NCI-H1048 (cell line): ENCODE measurements at regions not wholly inside any gene's neighbourhood (a gene's known extent, or its start where the extent isn't known, plus 50 kb on each side); places are given as distances from the start of the nearest gene placed in this dataset.
"Not testable (repeated sequence)": the region's sequence is repeated elsewhere in the genome, so short reads cannot be mapped to it uniquely, and the experiment has no call there.

ENCODE experiments used
- DNase-seq: peaks from one replicate; lab custom pipeline; 2025; lab: John Stamatoyannopoulos, UW

DNA sequence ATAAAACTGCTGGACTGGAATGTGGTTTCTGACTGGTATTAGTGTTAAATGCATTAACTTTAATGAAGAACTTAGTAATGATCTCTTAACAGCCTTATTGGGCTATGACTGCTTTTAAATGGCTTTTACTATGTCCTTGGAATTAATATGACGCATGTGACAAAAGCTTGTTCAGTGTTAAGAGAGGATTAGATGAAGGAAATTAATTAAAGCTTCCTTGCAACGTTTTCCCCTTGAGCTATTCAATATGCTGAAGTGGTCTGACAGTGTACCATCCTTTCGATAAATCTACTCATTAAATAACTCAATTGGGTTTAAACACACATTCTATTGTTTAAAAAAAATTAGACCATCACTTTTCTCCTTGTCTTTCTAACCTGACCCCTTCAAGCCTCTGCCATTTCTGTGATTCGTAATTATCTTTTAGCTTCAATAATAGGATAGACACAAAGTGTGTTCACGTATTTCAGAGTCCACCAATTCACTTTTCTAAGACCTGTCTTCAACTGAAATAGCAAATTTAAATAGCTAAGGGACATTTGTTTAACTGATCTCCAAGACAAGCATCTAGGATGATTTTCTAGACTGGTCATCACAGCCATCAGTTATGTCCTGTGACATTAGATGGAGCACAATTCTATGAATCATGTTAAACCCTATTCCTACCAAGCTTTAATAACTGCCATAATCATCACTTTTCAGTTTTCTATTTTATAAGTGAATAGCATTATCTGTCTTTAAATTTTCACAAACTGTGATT, 1258.0 kb upstream of the CDH9 start:
- DNase-seq: no peak

- DNase-seq: not testable (repeated sequence)
Measured at GRCh38 chr5:28287021-28287420, 1248.6 kb upstream of the CDH9 start.

DNA sequence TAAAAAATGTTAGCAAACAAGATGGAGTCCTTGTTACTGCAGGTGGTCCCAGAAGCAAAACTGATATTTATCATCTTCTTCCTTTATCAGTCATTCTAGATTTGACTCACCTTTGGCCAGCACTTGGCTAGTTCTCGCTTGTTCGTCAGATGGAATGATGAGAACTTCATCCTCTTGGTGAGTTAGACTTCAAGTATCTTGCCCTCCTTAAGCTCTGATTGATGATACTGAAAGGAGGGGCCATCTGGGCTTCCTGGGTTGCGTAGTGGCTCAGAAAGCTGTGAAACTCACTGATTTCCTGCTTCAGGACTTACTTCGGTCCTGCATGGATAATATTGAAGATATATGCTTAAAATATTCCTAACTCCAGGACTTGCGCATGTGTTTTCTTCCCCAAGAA, 1248.2 kb upstream of the CDH9 start:
- DNase-seq: no peak

GRCh38 chr5:28284788-28285187, 1246.4 kb upstream of the CDH9 start:
- no peak for DNase-seq

- no peak for DNase-seq
Measured at GRCh38 chr5:28281351-28281750, 1243.0 kb upstream of the CDH9 start.

GRCh38 chr5:28275931-28276330, 1237.5 kb upstream of the CDH9 start:
- DNase-seq: no peak

DNA sequence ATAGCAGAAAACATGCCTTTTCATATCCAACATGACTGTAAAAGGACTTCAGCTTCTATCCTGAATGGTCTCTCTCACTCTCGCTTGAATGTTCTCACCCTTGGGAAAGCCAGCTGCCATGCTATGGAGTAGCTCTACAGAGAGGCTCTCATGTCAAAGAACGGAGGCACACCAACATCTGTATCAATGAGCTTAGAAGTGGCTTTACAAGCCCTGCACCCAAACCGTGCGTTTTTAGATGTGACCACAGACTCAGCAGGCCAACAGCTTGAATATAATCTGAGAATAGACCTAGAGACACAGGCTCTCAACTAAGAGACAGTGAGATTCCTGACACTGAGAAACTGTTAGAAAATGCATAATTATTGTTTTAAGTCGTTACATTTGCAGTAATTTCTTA, 1231.6 kb upstream of the CDH9 start:
- DNase-seq: no peak

- DNase-seq: no peak
Measured at GRCh38 chr5:28265877-28266276, 1227.5 kb upstream of the CDH9 start.

DNA sequence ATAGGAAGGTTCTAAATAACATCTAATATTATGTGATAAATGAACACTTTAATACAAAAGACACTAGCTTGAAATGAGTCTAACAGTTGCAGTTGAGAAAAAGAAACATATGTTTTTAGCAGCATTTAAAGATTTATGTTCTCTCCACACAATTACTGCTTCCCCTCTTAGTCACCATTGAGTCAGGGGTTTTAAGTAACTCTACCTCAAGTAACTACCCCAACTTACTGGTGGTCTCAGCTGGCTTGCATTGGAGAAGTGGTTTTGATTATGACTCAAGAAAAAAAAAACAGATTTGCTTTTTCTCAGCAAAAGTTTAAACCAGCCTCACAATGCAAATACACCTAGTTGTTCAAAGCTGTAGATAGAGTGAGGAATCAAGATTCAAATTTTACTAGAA, 1216.5 kb upstream of the CDH9 start:
- no peak for DNase-seq

DNA sequence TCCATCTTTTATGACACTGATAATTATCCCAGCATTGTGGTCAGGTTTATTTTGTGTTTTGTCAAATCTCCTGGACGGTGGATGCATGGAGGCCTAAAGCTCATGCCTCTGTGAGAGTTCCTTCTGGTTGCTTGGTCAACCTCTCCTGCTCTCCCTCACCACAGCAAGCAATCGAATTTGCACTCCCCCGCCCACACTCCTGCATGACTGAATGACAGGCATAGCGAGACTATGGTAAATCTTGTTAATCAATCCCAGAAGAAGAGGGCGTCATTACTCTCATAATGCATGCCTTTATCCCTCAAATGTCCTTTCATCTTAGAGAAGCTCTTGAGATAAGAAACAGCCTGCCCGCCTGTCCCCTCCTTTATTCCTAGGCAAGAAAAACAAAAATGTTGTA, 1215.0 kb upstream of the CDH9 start:
- DNase-seq: no peak

DNA sequence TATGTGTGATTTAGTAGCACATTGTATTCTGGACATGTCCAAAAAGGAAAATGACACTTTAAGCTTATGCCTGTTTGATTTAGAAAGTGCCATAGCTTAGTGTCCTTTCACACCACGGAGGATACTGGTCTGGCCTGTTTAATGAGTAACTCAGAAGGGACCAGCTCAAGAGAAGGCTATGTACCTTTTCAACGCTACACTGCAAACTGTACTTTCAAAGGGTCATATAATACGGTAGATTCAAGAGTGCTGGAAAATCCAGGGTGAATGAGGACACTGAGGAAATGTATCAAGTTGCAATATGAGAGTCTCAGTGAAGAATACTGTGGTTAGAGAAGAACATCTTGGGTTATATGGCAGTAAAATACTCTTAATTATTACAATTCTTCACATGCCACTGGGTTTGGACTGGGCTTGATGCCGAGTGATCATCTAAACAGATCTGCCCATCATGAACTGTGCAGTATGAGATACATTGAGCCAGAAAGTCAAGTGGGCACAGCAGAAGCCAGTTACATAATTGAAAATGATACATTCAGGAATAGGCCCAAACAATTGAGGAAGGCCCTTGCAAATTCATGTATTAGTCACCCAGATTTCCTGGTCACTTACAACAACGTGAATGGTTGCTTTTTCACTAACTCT, 1211.5 kb upstream of the CDH9 start:
- no peak for DNase-seq

DNA sequence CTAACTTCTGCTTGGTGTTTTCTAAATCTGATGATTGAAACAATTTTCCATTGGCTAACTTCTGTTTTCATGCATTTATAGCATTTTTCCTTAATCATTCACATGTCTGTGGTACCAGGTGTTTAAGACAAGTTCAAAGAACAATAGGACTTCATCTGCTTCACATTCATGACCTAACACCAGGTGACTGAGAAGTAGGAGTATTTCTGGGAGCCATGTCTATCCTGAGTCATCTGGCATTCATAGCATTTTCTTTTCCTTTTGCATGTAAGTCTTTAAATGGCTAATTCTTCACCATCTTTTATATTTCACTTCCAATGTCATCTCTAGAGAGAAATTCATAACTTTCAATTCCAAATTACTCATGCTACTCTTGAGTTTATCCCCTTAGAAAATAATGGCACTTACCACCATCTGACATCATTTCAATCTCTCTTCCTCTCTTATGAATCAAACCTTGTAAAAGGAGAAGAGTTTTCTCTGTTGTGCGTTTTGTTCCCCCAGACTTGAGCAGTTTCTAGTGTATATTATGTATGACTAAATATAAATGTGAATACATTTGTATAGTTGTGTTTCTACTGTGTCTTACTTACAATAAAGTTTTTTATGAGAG, 1196.1 kb upstream of the CDH9 start:
- no peak for DNase-seq

DNA sequence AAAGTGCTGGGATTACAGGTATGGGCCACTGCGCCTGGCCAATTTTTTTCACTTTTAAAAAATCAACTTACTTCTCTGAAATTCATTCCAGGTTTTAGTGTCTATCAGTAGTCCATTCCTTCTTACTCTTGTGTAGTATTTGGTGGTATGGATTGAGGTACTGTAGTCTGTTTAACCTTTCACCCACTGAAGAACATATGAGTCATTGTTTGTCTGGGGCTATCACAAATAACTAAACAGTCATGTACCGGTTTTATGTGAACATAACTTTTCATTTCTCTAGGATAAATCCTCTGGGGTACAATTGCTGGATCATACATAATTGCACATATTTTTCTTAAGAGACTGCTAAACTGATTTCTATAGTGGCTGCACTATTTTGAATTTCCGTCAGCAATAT, 1188.0 kb upstream of the CDH9 start:
- no peak for DNase-seq

DNA sequence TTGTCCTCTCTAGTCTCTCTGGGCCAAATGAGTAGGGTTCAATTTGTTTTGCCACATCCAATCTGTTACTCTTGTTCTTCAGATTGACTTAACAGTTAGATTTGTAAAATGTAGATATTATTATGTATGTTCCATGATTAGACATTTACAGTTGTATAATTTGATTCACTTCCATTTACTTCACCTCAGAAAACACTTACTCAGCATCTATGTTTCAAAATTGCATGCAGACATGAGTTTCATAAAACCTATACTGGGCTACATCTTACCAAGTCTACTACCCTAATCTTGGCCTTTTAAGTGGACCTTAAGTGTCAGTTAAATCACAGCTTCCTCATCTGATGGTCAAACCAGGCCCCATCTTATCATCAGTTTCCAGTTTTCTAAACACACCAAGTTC, 1181.2 kb upstream of the CDH9 start:
- no peak for DNase-seq

GRCh38 chr5:28217695-28218094, 1179.3 kb upstream of the CDH9 start:
- DNase-seq: no peak

DNA sequence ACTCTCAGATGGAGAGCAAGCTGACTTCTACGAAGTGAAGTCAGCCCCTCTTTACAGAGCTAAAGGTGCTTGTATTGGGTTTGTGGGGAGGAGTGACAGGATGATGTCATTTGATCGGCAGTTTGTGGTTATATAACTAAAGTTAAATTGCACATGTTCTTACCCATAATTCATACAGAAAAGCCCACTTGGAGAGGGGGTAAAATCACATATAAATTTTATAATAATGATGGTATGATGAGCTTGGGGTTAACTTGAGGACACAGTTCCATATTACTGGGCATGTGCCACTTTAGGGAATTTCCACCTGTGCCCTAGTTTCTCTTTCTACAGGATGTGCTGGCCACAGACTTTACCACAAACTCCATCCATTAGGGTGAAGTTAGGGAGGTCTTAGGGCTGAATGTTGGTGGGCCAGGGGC, 1178.6 kb upstream of the CDH9 start:
- no peak for DNase-seq

DNA sequence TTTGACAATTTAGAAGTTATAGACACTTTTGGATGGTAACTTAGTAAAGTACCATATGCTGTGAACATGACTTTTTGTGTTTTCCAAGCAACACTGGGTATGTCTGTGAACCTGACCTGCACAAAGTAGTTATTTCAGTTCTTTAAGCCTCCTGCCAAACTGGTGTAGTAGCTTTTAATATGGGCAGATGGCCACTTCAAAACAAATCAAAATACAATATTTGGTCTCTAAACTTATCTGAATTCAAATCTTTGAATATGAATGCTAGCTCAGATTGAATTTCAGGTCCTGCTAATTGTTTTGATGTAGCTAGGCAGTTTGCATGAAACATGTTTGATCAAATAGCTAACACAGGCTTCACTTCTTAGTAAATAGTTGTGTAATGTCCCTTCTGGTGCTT, 1176.7 kb upstream of the CDH9 start:
- no peak for DNase-seq

DNA sequence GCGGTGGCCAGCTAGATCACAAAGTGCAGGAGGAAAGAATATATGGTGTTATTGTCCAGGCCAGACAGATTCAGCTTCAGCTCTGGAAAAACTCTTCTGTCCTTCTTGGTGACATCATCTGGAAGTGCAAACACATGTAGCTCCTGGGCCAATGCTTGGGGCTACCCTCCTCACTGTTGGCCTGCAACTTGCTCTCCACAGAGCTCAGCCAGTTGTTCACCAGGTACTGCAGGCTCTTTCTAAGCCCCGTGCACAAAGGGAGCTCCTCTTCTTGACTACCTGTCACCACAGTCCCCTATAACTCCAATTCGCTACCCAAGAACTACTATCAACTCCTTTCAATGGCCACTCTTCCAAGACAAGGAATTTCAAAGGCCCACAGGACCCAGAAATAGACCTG, 1175.9 kb upstream of the CDH9 start:
- DNase-seq: no peak

DNA sequence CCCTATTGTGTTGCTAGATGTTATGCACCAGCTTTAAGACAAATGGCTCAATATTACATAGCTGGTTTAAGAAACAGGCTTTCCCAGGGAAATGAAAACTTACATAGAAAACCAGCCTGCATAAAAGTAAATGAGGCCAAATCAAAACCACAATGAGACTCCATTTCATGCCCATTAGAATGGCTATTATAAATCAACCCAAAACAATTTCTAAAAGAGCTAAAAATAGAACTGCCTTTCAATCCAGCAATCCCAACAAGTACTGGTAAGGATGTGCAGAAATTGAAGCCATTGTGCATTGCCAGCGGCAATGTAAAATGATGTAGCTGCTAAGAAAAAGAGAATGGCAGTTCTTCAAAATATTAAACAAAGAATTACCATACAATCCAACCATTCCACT, 1170.0 kb upstream of the CDH9 start:
- no peak for DNase-seq

- DNase-seq: no peak
Measured at GRCh38 chr5:28190011-28190410, 1151.6 kb upstream of the CDH9 start.

DNA sequence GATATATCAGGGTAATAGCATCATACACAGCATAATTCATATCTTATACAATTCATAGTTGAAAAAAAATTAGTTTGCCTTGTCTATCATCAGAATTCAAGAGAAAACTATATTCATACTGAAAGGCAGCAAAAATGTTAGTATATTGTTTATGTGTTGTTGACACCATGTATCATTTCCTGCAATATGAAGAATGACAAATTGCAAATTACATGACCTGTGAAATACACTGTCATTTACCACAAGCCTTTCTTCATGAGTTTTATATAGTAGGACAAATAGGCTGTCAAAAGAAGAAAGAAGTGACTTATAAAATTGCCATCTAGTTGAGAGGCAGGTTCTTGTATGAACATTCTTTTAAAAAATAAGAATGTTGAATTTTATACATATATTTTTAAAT, 1136.3 kb upstream of the CDH9 start:
- DNase-seq: no peak

DNA sequence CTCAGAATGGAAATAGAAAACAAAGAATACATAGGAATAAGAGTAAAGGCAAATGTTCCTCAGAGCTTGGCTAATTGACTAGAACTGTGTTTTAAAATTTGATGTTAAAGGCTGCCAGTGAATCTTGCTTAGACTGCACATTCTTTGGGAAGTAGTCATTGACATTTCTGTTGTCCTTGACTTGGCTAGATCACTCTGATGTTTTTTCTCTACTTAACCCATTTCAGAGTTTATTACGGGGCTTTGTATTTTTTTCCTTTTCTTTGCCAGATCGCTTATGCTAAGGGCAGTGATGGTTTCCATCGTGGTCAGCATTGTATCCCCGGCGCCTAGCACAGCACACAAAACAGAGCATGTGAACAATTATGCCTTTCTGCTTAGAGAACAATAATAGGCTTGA, 1126.7 kb upstream of the CDH9 start:
- DNase-seq: no peak

DNA sequence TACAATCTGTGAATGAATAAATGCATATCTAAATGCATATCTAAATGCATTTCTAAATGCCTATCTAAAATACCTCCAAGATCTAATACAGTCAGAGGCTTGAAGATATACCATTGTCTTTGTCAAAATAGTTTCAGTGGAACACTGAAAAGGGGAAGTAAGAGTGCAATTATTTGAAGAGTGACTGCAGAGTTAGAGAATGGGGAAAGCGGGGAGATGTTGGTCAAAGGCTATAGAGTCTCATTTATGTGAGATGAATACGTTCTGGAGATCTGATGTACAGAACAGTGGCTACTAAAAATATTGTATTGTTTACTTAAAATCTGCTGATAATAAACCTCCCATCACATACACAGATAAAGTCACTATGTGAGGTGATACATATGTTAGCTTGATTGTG, 1126.2 kb upstream of the CDH9 start:
- DNase-seq: no peak

- DNase-seq: no peak
Measured at GRCh38 chr5:28156981-28157380, 1118.6 kb upstream of the CDH9 start.
